ENCODE measurements at regions not wholly inside any gene's neighbourhood (a gene's known extent, or its start where the extent isn't known, plus 50 kb on each side); places are given as distances from the start of the nearest gene placed in this dataset.

- DNase-seq, result no peak
Observed at GRCh38 chr2:193796847-193797246, 1602.1 kb upstream of the TMEFF2 start.

- DNase-seq, result no peak
Observed at GRCh38 chr2:193793914-193794313, 1599.2 kb upstream of the TMEFF2 start.

DNA sequence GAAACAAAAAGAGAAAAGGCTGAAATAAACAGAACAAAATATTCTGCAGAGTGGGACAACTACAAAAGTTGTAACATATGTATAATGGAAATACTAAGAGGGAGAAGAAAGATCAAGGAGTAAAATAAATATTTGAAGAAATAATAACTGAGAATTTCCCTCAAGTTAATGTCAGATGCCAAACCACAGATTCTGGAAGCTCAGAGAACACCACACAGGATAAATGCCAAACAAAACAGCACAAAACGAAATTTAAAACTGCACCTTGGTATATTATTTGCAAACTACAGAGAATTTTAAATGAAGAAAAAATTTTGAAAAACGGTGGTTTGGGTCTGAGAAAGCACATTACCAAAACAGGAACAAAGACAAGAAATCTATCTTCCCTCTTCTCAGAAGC, 1588.9 kb upstream of the TMEFF2 start:
- DNase-seq, result no peak

GRCh38 chr2:193778293-193778692, 1583.6 kb upstream of the TMEFF2 start:
- DNase-seq, result no peak

- no peak for DNase-seq
Observed at GRCh38 chr2:193776988-193777387, 1582.3 kb upstream of the TMEFF2 start.

DNA sequence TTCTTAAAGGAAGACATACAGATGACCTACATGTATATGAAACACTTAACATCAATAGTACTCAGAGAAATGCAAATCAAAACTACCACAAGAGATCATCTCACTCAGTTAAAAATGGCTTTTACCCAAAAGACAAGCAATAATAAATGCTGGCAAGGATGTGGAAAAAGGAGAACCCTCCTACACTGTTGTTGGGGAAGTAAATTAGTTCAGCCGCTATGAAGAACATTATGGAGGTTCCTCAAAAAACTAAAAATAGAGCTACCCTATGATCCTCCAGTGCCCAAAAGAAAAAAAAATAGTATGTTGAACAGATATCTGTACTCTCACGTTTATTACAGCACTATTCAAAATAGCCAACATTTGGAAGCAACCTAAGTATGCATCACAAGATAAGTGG, 1579.4 kb upstream of the TMEFF2 start:
- DNase-seq, result no peak

GRCh38 chr2:193751299-193751698, 1556.6 kb upstream of the TMEFF2 start:
- no peak for DNase-seq

DNA sequence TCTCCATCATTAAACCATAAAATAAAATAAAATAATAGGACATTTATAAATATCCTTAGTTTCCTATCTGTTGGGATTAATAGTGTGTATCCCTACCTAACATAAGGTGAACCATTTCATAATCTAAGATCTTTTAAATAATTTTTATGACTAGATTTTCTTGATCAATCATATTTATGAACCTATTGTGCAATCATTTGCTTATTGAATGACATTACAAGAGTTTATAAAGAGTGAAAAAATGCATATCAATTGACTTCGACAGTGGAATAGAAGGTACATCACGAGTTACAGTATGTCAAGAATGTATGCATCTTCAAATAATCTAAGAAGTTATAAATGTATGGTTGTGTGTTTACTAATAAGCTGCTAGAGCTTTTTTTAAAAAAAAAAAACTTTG, 1554.8 kb upstream of the TMEFF2 start:
- no peak for DNase-seq

GRCh38 chr2:193743089-193743488, 1548.4 kb upstream of the TMEFF2 start:
- DNase-seq, result no peak

DNA sequence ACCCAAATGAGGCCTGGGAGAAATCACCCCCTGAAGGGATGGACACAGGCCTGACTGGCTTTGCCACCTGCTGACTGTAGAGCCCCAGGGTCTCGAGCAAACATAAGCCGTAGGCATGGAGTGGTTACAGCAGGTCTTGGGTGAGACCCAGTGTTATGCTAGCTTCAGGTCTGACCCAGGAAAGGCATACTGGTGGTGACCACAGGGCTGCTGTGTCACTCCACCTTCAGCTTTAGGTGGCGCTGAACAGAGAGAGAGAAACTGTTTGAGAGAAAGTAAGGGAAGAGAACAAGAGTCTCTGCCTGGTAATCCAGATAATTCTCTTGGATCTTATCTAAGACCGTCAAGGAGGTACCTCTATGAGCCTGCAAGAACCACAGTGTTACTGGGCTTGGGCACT, 1544.2 kb upstream of the TMEFF2 start:
- no peak for DNase-seq

GRCh38 chr2:193712912-193713311, 1518.2 kb upstream of the TMEFF2 start:
- DNase-seq, result no peak

DNA sequence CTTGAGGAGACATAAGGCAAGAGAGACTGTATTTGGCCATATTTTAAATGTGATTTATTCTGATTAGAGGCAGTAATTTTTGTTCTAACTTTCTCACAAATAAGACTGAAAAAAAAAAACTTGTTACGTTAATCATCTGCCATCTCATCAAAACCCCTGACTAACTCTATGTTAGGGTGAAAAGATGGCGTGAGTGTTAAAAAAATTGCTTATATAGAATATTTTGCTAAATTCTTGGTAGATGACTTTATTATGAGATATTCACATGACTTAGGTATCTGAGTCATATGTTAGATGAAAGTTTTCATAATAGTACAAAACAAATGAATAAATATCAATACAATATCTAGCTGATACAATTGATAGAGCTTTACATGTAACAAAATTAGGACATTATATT, 1508.7 kb upstream of the TMEFF2 start:
- no peak for DNase-seq

DNA sequence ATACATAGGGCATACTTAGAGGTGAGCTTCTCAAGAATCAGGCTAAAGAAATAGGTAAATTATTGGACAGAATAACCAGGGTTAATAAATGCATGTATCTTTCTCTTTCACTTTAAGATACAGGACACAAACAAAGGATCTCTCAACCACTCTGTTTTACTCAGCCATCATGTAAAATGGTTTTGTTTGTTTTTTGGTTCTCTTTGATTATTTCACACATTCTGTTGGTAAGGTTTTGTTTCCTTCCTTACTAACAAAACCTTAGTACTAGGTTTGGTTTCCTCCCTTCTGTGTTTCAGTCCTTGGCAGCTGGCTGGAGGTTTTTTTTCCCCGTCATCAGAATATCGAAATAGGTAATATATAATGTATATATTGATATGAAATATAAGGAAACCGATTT, 1506.8 kb upstream of the TMEFF2 start:
- no peak for DNase-seq

DNA sequence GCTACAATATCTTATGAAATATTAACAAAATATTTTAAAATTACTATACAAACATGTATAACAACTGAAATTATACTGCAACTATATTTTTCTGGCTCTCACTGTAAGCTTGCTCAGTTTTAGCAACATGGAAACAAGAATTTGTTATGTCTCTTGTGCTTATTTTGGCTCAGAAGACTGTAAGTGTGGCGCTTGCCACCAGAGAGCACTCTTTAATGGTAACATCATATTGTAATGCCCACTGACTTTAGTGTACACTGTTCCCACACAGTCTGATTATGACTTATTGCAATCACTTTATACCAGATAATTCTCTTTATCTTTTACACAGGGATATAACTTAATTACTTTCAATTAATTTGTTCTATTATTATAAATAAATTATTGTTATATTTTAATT, 1500.6 kb upstream of the TMEFF2 start:
- DNase-seq, result no peak

- DNase-seq, result no peak
Observed at GRCh38 chr2:193693758-193694157, 1499.0 kb upstream of the TMEFF2 start.

DNA sequence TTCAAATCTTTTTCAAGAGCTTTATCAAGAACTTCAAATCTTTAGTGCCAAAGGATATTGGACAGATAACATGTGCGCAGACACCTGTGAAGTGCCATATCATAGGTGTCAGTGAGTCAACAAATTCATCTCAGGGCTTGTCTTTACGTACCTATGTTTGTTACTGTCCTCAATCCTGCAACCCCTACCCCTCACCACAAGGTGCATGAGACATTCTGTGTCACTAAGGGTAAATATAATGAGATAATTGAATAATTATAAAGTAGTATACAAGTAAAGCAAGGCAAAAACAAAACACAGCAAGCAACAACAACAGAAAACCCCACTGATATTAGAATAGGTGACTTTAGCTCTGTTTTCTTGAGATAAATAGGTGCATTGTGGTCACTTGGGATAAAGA, 1495.8 kb upstream of the TMEFF2 start:
- no peak for DNase-seq

DNA sequence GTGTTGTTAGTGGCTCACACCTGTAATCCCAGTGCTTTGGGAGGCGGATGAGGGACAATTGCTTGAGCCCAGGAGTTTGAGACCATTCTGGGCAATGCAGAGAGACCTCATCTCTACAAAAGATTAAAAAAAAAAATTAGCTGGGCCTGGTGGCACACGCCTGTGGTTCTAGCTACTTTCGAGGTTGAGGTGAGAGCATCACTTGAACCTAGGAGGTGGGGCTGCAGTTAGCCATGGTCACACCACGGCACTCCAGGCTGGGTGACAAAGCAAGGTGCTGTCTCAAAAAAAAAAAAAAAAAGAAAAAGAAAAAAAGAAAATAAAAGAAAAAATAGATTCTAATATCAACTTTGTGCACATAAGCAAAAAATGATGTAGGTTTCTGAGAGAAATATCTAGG, 1492.5 kb upstream of the TMEFF2 start:
- no peak for DNase-seq

- DNase-seq, result no peak
Observed at GRCh38 chr2:193679847-193680246, 1485.1 kb upstream of the TMEFF2 start.

DNA sequence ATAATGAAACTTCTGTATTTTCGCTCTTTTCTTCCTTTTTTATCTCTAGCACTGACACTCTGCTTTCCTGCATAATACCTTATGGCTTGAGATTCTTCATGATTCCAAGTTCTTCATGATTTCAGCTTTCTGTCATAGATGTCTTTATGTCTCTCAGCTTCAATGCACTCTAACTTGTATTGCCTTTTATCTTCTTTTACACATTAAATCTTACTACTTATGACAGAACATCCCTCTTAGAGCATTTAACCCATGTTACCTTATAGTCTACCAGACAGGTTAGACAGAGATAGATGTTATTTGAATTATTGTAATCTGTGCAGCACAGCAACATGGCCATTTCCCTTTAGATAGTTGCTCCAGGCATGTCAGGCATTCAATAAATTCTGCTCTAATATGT, 1475.7 kb upstream of the TMEFF2 start:
- no peak for DNase-seq

DNA sequence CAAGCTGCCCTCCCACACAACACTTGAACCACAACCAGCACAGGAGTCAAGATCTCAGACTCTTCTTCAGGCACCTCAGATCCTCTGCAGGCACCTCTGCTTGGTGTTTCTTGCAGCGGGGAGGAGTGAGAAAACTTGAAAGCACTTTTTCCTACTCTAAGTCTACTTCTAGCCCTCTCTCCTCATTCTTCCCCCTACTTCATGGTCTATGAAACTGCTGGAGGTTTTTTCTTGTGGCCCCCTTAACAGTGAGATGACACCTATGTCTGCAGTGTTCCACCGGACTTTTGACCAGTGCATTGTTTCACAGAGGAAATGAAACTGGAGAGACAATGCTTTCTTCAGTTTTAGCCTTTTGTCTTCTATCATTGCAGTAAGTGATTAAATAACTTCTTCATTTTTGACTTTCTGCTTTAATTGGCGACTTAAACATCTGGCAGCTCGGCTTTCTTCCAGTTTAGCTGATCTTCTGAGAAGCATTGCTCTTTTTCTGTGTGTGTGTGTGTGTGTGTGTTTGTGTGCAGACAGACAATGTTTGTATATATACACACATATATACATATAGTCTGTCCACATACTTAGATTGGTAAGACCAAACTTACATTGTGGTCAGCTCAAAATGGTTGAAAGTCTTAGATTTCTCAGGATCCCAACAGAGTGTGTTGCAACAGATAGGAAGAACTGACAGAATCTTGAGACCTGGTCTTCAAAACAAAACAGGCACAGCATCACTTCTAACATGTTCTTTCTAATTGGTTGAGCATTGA, 1474.0 kb upstream of the TMEFF2 start:
- no peak for DNase-seq

GRCh38 chr2:193627927-193628272, 1433.2 kb upstream of the TMEFF2 start:
- no peak for DNase-seq

GRCh38 chr2:193627187-193627926, 1432.6 kb upstream of the TMEFF2 start:
- no peak for DNase-seq

GRCh38 chr2:193608451-193608850, 1413.7 kb upstream of the TMEFF2 start:
- DNase-seq, result no peak

DNA sequence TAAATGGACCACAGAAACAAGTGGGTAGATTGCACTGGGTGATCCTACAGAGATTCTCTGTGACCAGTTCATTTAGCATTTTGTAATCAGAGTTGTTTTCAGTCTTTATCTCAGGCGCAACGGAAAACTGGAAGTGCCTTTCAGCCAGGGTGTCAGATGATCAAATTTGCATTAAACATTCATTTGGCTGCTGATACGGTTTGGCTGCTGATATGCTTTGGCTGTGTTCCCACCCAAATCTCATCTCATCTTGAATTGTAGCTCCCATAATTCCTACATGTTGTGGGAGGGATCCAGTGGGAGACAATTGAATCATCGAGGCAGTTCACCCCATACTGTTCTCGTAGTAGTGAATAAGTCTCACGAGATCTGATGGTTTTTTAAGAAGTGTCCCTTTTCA, 1396.1 kb upstream of the TMEFF2 start:
- DNase-seq, result no peak

DNA sequence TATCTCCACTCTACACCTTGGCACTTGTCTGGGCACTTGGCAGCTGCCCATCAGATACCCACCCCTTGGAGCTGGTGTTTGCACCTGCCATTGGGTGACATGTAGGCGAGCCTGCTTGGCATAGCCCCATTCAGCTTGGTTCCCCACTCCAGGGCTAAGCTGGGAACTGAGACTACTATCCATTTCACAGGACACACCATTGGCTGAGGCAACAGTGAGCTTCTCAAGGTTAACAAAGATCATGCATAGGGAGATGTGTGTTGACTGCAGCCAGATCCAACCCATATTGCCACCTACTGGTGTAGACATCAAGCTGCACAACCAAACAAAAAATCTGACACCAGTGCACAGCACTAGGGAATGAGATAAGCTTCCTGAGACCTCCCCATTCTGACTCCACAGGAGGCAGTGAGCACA, 1389.8 kb upstream of the TMEFF2 start:
- DNase-seq, result no peak

Measured in effector CD4-positive, alpha-beta T cell (primary cell).